ENCODE measurements at regions not wholly inside any gene's neighbourhood (a gene's known extent, or its start where the extent isn't known, plus 50 kb on each side); places are given as distances from the start of the nearest gene placed in this dataset.

GRCh38 chr18:55863876-55864275, 275.9 kb upstream of the TCF4 start:
- no peaks in the 10 kb centered on the region for H3K36me3 ChIP-seq
- no peak for DNase-seq
- H3K9me3 ChIP-seq: no peaks in the 10 kb centered on the region
- 62 to 68% methylated on average over 7 of the region's 7 CpGs for WGBS, 2 donors
- H3K27ac ChIP-seq: no peak overlapping the region
- H3K4me3 ChIP-seq (replicated peaks in 1 of 3): no peak overlapping the region
- TF ChIP-seq CTCF (IDR thresholded peaks at IDR 0.05): no peak
- TF ChIP-seq POLR2A (IDR thresholded peaks at IDR 0.05): no peak
- intact Hi-C loops (cut with DNase I): no loop called here
- no peaks in the 10 kb centered on the region for H3K27me3 ChIP-seq
- H3K4me1 ChIP-seq: no peaks in the 10 kb centered on the region

GRCh38 chr18:55863391-55863706, 275.4 kb upstream of the TCF4 start:
- intact Hi-C loops (cut with DNase I): no loop called here
- H3K9me3 ChIP-seq: no peaks in the 10 kb centered on the region
- no peak for DNase-seq
- WGBS, 2 donors: 94 to 95% methylated on average over 4 of the region's 4 CpGs
- TF ChIP-seq POLR2A (IDR thresholded peaks at IDR 0.05) (no peak), CTCF (IDR thresholded peaks at IDR 0.05) (no peak)
- H3K27me3 ChIP-seq: no peaks in the 10 kb centered on the region
- no peak overlapping the region for H3K27ac ChIP-seq
- H3K36me3 ChIP-seq: no peaks in the 10 kb centered on the region
- no peaks in the 10 kb centered on the region for H3K4me1 ChIP-seq
- H3K4me3 ChIP-seq (replicated peaks in 1 of 3): no peak overlapping the region

GRCh38 chr18:55862693-55863390, 274.9 kb upstream of the TCF4 start:
- Histone ChIP-seq H3K36me3 (no peaks in the 10 kb centered on the region), H3K4me3 (replicated peaks in 1 of 3) (no peak overlapping the region), H3K27me3 (no peaks in the 10 kb centered on the region), H3K9me3 (no peaks in the 10 kb centered on the region), H3K4me1 (no peaks in the 10 kb centered on the region), H3K27ac (no peak overlapping the region)
- intact Hi-C loops (cut with DNase I): no loop called here
- TF ChIP-seq CTCF (IDR thresholded peaks at IDR 0.05) (no peak), POLR2A (IDR thresholded peaks at IDR 0.05) (no peak)
- no peak for DNase-seq
- WGBS, 2 donors: 93 to 95% methylated on average over 20 of the region's 20 CpGs

GRCh38 chr18:55861266-55861665, 273.3 kb upstream of the TCF4 start:
- intact Hi-C loops (cut with DNase I): no loop called here
- Histone ChIP-seq H3K27me3 (no peaks in the 10 kb centered on the region), H3K4me1 (no peaks in the 10 kb centered on the region), H3K9me3 (no peaks in the 10 kb centered on the region), H3K36me3 (no peaks in the 10 kb centered on the region), H3K4me3 (replicated peaks in 1 of 3) (no peak overlapping the region), H3K27ac (no peak overlapping the region)
- DNase-seq: peak; percentile 5 to 8
- WGBS, 2 donors: 84 to 85% methylated on average over 6 of the region's 6 CpGs
- no peak for TF ChIP-seq POLR2A (IDR thresholded peaks at IDR 0.05)
- TF ChIP-seq CTCF (IDR thresholded peaks at IDR 0.05): peak in 3 of 6 experiments; percentile 25 to 44 (median 39)

GRCh38 chr18:55858661-55859515, 270.9 kb upstream of the TCF4 start:
- H3K9me3 ChIP-seq: no peaks in the 10 kb centered on the region
- DNase-seq: no peak
- intact Hi-C loops (cut with DNase I): no loop called here
- WGBS, 2 donors: 36 to 42% methylated on average over 17 of the region's 17 CpGs
- no peaks in the 10 kb centered on the region for H3K36me3 ChIP-seq
- no peak for TF ChIP-seq POLR2A (IDR thresholded peaks at IDR 0.05)
- TF ChIP-seq CTCF (IDR thresholded peaks at IDR 0.05): no peak
- H3K27ac ChIP-seq: no peak overlapping the region
- no peaks in the 10 kb centered on the region for H3K27me3 ChIP-seq
- H3K4me1 ChIP-seq: no peaks in the 10 kb centered on the region
- H3K4me3 ChIP-seq (replicated peaks in 1 of 3): no peak overlapping the region
